Smooth muscle cell (in vitro differentiated cells): ENCODE measurements at regions not wholly inside any gene's neighbourhood (a gene's known extent, or its start where the extent isn't known, plus 50 kb on each side); places are given as distances from the start of the nearest gene placed in this dataset.

Experiments used
- DNase-seq: peaks from one replicate; lab custom pipeline; 2025; ENCODE audit not compliant: unreplicated experiment; lab: John Stamatoyannopoulos, UW
- H2AFZ ChIP-seq: fragments of 200-600 bp; sonication (generic); 2 replicates; pipeline ENCODE4 v1.6.0; 2016; ENCODE audit warnings: antibody characterized with exemption, low read depth, mild to moderate bottlenecking
- H3F3A ChIP-seq: fragments of 200-600 bp; sonication (generic); 2 replicates; pipeline ENCODE4 v1.6.0; 2017; ENCODE audit warnings: antibody characterized with exemption, low read depth
- H3K27ac ChIP-seq: fragments of 200-600 bp; sonication (generic); 2 replicates; pipeline ENCODE4 v1.5.1; 2016; ENCODE audit warnings: low read depth, mild to moderate bottlenecking
- H3K27me3 ChIP-seq: fragments of 200-600 bp; sonication (generic); 2 replicates; pipeline ENCODE4 v1.6.1; 2016; ENCODE audit warnings: low read depth, mild to moderate bottlenecking
- H3K36me3 ChIP-seq: fragments of 200-600 bp; sonication (generic); 2 replicates; pipeline ENCODE4 v1.5.1; 2016; ENCODE audit warnings: low read depth
- H3K4me1 ChIP-seq: fragments of 200-600 bp; sonication (generic); 2 replicates; pipeline ENCODE4 v1.5.1; 2016; ENCODE audit warnings: low read depth
- H3K4me2 ChIP-seq: fragments of 200-600 bp; sonication (generic); 2 replicates; pipeline ENCODE4 v1.6.0; 2016; ENCODE audit warnings: mild to moderate bottlenecking
- H3K4me3 ChIP-seq: fragments of 200-600 bp; sonication (generic); 2 replicates; pipeline ENCODE4 v1.5.1; 2016; ENCODE audit warnings: mild to moderate bottlenecking
- H3K79me2 ChIP-seq: fragments of 200-600 bp; sonication (generic); 2 replicates; pipeline ENCODE4 v1.6.0; 2016; ENCODE audit warnings: low read depth, mild to moderate bottlenecking
- H3K9ac ChIP-seq: fragments of 200-600 bp; sonication (generic); 2 replicates; pipeline ENCODE4 v1.6.0; 2016; ENCODE audit warnings: low read depth
- H3K9me3 ChIP-seq: fragments of 200-600 bp; sonication (generic); replicated peaks from 2 replicates; pipeline ENCODE4 v1.5.1; 2016; ENCODE audit warnings: low read depth
- H4K20me1 ChIP-seq: fragments of 200-600 bp; sonication (generic); 2 replicates; pipeline ENCODE4 v1.6.0; 2016; ENCODE audit warnings: low read depth
- CTCF ChIP-seq: fragments of 200-600 bp; sonication (generic); IDR thresholded peaks from 2 replicates; pipeline ENCODE4 v1.5.1; 2017; ENCODE audit warnings: borderline replicate concordance, mild to moderate bottlenecking, antibody characterized with exemption; ENCODE audit not compliant: insufficient read depth, poor library complexity, severe bottlenecking
- WGBS: methylation state at CpG from one replicate; pipeline ENCODE4 v1.1.7; 2016; ENCODE audit warnings: low lambda C conversion rate; 5-methylcytosine and 5-hydroxymethylcytosine counted together

- DNase-seq = no peak
- Histone ChIP-seq H2AFZ (peak overlapping the region; percentile 15), H3K9me3 (no peaks in the 10 kb centered on the region), H3K27me3 (no peaks in the 10 kb centered on the region), H3K4me1 (peaks cover 30% of the 10 kb centered on the region), H3K36me3 (no peaks in the 10 kb centered on the region), H3K27ac (peak overlapping the region; percentile 84), H3F3A (peaks cover 3% of the 10 kb centered on the region), H3K9ac (no peak overlapping the region), H3K4me2 (peak overlapping the region; percentile 63), H3K4me3 (no peak overlapping the region), H4K20me1 (no peaks in the 10 kb centered on the region), H3K79me2 (no peaks in the 10 kb centered on the region)
- 0% methylated on average over 2 of the region's 2 CpGs for WGBS
- TF ChIP-seq CTCF = no peak
Observed at GRCh38 chr1:98277118-98277517, 356.3 kb upstream of the DPYD start.

GRCh38 chr1:98276514-98276913 is 355.7 kb upstream of the DPYD start:
- no peaks in the 10 kb centered on the region for H3K79me2 ChIP-seq
- H3K9ac ChIP-seq = no peak overlapping the region
- peaks cover 30% of the 10 kb centered on the region for H3K4me1 ChIP-seq
- no peaks in the 10 kb centered on the region for H3K27me3 ChIP-seq
- WGBS = 85% methylated on average over 2 of the region's 2 CpGs
- H3K27ac ChIP-seq = peak overlapping the region; percentile 84
- DNase-seq = no peak
- no peaks in the 10 kb centered on the region for H3K36me3 ChIP-seq
- no peak for TF ChIP-seq CTCF
- no peak overlapping the region for H2AFZ ChIP-seq
- peaks cover 3% of the 10 kb centered on the region for H3F3A ChIP-seq
- no peaks in the 10 kb centered on the region for H3K9me3 ChIP-seq
- H3K4me2 ChIP-seq = peak overlapping the region; percentile 63
- no peak overlapping the region for H3K4me3 ChIP-seq
- no peaks in the 10 kb centered on the region for H4K20me1 ChIP-seq

GRCh38 chr1:98268316-98268715 is 347.5 kb upstream of the DPYD start:
- 77% methylated on average over 3 of the region's 3 CpGs for WGBS

More at GRCh38 chr1:98268316-98268715, 347.5 kb upstream of the DPYD start:
- Histone ChIP-seq H4K20me1 (no peaks in the 10 kb centered on the region), H3K27me3 (no peaks in the 10 kb centered on the region), H3K9ac (no peak overlapping the region), H3K79me2 (no peaks in the 10 kb centered on the region), H3F3A (no peaks in the 10 kb centered on the region), H2AFZ (no peak overlapping the region), H3K4me2 (no peak overlapping the region), H3K27ac (no peak overlapping the region), H3K36me3 (no peaks in the 10 kb centered on the region), H3K4me3 (no peak overlapping the region), H3K9me3 (no peaks in the 10 kb centered on the region), H3K4me1 (peaks cover 3% of the 10 kb centered on the region)
- no peak for DNase-seq
- no peak for TF ChIP-seq CTCF
